ENCODE measurements at regions not wholly inside any gene's neighbourhood (a gene's known extent, or its start where the extent isn't known, plus 50 kb on each side); places are given as distances from the start of the nearest gene placed in this dataset.
A peak's percentile ranks its signal among the peaks of the same experiment; 100 is the strongest.
"Not testable (repeated sequence)": the region's sequence is repeated elsewhere in the genome, so short reads cannot be mapped to it uniquely, and the experiment has no call there.

GRCh38 chr14:89697281-89698060 is 257.1 kb downstream of the EFCAB11 start:
- DNase-seq = no peak

GRCh38 chr14:89695846-89696245 is 258.7 kb downstream of the EFCAB11 start:
- DNase-seq = no peak

DNA sequence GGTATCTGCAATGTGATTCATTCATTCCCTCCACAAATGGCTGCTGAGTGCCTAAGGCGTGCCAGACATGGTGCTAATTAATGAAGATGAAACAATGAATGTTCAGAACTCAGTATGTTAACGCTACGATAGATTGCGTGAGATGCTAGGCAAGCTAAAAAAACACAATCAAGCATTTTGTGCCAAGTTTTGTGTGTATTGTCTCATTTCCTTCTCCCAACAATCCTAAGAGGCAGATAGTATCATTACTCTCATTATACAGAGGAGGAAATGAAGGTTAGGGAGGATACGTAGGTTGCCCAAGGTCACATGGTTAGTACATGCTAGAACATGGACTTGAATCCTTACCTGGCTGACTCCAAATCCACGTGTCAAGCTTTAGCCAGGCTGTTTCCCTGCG is 264.4 kb downstream of the EFCAB11 start:
- no peak for DNase-seq

DNA sequence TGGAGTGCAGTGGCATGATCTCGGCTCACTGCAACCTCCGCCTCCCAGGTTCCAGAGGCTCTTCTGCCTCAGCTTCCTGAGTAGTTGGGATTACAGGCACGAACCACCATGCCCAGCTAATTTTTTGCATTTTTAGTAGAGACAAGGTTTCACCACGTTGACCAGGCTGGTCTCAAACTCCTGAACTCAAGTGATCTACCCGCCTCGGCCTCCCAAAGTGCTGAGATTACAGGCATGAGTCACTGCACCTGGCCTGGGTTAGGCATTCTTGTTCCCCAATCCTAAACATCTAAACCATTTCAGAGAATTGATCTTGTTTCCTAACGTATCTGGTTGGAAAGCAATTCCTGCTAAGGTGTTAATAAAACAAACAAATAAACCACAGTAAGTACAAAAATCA is 264.8 kb downstream of the EFCAB11 start:
- DNase-seq = not testable (repeated sequence)

GRCh38 chr14:89688507-89689211 is 265.9 kb downstream of the EFCAB11 start:
- no peak for DNase-seq

GRCh38 chr14:89687129-89687528 is 267.4 kb downstream of the EFCAB11 start:
- not testable (repeated sequence) for DNase-seq

- DNase-seq = no peak
Observed at GRCh38 chr14:89684139-89684538, 267.1 kb upstream of the FOXN3 start.

GRCh38 chr14:89681086-89682018 is 264.3 kb upstream of the FOXN3 start:
- DNase-seq = no peak

DNA sequence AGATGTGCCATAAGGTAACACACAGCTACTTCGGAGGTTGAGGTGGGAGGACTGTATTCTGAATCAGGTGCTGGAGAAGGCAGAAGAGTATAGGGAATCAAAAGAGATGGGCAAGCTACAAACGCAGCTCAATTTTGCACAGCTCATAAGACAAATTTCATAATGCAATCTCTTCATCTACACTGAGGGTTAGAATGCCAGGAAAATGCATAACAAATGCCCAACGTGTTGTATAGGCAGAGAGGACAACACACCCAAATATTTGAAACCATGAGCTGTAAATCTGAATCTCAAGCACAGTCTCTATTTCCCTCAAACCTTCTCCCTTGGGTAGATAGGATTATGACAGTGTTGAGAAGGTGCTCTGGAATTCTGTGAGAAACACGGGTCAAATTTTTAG is 263.1 kb upstream of the FOXN3 start:
- DNase-seq = no peak

- no peak for DNase-seq
Observed at GRCh38 chr14:89678768-89679167, 261.7 kb upstream of the FOXN3 start.

DNA sequence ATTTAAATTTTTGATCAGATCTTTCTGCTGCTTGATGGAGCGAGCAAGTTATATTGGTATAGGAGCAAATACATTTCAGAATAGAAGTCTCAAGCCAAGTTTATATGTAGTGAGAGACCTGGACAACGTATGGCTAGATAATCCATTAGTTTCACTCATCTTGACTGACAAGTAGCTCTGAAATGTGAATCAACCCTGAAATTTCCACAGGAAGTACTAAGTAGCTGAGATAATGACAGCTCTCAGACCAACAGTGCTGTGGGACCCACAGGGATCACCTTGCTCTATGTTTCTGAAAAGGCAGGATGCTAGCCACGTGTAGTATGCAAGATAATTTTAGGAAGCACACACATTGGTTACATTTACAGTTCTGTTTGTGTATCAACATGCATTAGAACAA is 258.6 kb upstream of the FOXN3 start:
- no peak for DNase-seq

GRCh38 chr14:89674936-89675335 is 257.9 kb upstream of the FOXN3 start:
- no peak for DNase-seq

DNA sequence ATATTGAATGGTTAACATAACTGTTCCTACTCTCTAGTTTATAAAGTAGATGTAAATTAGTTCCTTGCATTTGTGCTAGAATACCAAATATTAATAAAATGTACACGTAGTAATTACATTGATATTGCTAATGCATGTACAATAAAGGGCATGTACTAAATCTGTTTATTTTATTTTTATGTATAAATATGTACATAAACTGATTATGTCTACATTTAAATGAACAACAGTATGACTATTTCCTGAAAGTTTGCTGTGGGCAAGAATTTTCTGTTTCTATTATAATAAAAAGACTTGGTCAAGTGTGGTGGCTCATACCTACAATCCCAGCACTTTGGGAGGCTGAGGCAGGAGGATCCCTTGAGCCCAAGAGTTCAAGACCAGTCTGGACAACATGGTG is 257.2 kb upstream of the FOXN3 start:
- no peak for DNase-seq

DNA sequence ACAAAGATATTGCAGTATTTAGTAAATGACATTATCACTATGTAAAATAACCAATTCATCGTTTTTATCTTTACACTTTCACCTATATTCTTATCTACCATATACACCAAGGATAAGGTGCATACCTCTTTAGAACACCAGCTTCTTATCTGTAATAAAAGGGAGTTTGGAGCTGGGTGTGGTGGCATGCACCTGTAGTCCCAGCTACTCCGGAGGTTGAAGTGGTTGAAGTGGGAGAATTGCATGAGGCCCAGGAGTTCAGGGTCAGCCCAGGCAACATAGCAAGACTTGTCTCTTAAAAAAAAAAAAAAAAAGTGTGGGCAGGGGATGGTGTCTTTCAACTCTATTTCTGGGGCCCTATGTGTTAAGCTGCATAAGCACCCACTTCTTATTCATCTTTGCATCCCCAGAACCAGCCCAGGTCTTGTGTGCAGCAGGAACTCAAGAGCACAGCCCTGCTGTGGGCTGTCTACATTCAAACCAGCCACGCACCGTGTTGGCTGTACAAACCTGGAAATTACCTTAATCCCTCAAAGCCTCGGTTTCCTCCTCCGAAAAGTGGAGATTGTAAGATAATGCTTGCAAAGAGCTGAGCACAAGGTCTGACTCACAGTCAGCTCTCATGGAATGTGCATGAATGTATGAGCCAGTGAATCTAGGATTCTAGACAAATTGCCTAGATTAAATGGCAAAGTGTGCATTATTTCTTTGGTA is 256.6 kb upstream of the FOXN3 start:
- DNase-seq = no peak

GRCh38 chr14:89672636-89673511 is 255.8 kb upstream of the FOXN3 start:
- DNase-seq = peak; percentile 29

DNA sequence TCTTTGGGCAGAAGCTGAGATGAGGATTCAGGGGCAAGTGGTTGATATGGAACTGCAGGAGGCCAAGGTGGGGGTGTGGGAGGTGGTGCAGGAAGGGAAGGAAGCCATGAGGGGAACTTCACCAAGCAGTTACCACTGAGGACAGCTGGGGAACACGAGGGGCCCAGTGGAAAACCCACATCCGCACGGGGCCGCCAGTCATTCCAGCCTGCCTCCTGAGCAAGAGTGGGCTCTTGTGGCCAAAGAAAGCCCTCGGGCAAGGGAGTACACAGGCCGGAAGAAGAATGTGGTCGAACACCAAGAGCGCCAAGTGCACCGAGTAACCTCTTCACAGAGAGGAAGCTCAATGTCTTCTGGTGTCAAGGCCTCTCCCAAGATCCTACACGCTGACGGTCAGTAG is 252.2 kb upstream of the FOXN3 start:
- no peak for DNase-seq

- no peak for DNase-seq
Observed at GRCh38 chr14:89667983-89668382, 250.9 kb upstream of the FOXN3 start.

DNA sequence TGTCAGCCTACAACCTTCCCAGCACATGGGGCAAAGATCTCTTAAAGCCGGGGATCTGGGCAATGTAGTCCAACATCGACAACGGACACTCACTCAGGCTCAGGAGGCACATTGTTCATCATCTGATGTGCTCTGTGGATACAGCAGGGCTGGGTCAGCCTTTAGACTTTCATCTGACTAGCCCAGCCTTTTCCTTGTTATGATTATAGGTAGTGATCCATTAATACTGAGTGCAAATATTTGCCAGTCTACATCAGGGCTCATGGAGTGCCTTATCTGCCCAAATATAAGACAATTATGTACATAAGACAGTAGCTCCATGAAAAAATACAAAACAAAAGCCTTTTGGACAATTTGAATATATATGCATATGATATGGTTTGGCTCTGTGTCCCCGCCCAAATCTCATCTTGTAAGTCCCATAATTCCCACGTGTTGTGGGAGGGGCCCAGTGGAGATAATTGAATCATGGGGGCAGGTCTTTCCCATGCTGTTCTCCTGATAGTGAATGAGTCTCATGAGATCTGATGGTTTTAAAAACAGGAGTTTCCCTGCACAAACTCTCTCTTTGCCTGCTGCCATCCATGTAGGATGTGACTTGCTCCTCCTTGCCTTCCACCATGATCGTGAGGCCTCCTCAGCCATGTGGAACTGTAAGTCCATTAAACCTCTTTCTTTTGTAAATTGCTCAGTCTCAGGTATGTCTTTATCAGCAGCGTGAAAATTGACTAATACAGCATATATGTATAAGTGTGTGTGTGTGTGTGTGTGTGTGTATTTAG is 248.5 kb upstream of the FOXN3 start:
- DNase-seq = not testable (repeated sequence)

DNA sequence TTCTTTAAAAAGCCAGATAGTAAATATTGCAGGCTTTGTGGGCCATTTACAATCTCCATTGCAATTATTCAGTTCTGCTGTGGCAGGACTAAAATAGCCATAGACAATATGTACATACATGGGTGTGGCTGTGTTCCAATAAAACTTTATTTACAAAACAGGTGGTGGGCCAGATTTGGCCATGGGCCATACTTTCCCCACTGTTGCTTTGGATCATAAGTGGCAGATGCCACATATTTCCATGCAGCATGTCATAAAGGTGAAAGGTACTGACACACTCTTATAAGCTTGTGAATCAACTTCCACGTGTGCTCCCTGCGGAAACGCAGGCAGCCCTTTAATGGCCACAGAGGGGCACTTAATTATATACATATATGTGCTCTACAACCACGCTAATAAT is 244.4 kb upstream of the FOXN3 start:
- DNase-seq = no peak

DNA sequence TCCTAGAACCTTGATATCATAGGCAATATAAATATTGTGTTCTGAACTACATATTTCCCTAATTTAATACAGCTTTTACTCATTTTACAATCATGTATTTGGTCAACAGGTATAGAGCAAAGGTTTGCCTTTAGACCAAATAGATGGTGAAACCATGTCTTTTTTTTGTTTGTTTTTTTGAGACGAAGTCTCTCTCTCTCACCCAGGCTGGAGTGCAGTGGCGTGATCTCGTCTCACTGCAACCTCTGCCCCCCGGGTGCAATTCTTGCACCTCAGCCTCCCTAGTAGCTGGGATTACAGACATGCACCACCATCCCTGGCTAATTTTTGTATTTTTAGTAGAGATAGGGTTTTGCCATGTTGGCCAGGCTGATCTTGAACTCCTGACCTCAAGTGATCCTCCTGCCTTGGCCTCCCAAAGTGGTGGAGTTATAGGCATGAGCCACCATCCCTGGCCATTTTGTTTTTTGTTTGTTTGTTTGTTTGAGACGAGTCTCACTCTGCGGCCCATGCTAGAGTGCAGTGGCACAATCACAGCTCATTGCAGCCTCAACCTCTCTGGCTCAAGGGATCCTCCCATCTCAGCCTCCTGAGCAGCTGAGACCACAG is 243.7 kb upstream of the FOXN3 start:
- DNase-seq = not testable (repeated sequence)

Data from NCI-H82 (cell line).